NCI-H2227 (cell line): ENCODE measurements at regions not wholly inside any gene's neighbourhood (a gene's known extent, or its start where the extent isn't known, plus 50 kb on each side); places are given as distances from the start of the nearest gene placed in this dataset.
A peak's percentile ranks its signal among the peaks of the same experiment; 100 is the strongest.

ENCODE experiments used
- DNase-seq: peaks from one replicate; lab custom pipeline; 2025; ENCODE audit not compliant: unreplicated experiment; lab: John Stamatoyannopoulos, UW

DNA sequence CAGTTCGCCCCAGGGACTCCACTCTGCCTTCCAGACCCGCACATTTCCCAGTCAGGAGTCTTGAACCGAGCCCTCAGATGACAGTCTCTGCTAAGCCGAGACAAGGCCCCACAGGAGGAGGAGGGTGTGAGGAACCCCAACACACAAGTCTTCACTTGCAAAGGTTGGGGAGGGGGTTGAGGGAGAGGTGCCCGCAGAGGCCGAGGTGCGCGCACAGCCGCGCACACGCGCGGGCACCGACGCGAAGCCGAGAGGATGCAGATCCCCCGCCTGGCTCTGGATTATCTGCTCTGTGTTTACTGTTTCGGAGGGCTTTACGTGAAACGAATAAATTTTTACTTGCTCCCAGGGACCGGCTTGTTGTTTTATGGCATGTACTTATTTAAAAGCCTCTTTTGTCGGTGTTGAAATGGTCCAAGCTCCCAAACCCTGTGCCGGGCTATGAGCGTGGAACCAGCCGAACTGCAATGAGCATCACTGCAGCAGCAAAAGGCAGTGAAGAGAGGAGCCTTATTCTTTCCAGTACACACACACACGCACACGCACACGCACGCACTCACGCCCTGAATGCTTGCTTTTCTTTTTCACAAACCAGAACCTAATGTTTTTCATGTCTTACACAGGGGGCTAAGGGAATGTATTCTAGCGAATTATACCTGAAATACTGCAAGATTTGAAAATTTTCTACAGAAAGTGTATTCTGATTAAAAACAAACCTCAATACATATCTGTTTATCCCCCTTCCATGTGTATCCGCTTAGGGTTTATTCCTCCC lies 297.7 kb downstream of the PARP8 start:
- DNase-seq = peak; percentile 59

DNA sequence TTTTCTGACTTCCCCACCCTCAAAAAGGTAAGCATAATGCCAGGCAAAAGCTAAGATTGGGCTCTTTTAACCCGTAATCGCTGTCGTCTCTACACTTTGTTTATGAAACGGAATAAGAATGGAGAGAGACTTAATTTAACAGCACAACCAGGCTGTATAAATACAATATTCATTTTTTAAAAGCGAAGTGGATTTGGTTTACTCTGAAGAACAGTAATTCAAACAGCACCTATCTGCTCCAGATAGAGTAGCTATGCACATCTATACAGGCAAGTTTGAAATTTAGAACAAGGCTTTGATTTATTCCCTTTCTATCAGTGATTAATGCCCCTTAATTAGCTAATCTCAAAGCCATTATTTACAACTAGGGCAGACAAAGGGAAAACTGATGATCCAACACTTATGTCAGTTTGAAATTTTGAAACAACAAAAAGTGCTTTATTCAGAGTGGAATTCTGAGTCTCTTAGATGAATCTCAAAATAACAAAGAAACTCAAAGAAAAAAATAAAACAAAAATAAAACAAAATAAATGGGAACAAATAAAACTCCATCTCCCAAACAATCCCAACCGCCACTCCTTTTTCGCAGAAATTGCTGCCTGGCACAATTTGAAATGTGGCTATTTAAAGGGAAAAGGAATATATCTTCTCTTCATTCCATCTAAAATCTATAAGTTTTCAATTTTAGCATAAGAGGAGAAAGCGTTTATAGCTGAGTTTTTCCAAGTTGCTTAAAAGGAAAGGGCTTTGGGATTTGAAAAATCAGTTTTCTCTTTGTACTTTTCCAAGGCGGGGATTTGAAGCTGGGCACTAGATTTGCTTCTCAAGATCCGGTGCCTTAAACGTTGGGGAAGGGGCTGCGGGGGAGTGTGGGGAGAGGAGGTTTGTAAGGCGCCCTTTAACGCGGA lies 298.6 kb downstream of the PARP8 start:
- DNase-seq = no peak

DNA sequence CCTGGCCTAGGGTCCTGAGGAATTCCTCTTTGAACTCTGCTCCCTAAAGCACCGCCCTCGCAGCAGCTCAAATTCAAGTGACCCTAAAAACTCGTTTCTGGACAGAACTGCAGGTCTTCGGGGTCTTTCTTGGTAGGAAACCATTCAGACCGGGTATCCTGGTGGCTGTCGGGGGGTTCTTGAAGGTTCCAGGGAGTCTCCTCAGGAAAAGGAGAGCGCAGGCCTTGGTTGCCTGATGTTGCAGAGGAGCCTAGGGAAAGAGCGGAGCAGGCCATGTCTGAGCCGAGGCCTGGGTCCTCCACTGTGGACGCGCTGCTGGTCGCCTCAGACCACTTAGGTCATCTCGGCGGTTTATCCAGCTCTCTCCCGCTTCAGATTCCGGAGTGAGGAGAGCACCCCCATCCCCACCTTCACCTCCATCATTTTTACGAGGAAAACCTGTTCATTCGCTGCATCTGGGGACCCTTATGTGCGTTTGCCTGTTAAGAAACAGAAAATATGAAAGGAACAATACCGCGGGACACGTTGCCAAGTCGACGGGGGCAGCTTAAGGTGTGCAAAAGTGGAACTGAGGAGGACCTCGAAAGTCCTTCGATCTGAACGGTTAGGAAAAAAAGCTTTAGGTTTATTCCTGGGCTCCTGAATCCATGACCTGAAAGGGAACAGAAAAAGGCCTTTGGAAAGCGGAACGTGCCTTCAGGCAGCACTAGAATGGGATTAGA lies 299.4 kb downstream of the PARP8 start:
- no peak for DNase-seq

DNA sequence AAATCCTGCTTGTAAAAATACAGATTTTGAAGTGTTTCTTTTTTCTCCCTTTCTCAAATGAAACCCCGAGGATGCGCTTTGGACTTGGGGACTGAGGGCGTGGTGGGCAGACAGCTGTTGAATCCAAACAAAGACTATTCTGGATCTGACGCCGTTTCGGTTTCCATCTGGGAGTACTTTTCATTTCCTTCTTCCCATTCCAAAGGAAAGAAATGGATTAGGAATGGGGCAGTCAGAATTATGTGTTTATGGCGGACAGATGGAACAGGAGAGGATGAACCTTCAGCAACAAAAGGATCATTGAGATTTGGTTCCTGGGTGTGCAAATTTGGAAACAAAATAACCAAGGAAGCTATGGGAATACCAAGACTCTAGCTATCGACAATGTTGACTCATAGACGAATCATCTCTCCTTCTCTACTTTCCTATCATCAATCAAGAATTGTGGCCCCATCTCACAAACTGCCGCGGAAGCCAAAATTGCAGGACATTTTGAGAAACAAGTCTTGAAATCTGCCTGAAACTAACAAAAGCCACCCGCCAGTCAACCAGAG lies 300.6 kb downstream of the PARP8 start:
- DNase-seq = peak; percentile 36

DNA sequence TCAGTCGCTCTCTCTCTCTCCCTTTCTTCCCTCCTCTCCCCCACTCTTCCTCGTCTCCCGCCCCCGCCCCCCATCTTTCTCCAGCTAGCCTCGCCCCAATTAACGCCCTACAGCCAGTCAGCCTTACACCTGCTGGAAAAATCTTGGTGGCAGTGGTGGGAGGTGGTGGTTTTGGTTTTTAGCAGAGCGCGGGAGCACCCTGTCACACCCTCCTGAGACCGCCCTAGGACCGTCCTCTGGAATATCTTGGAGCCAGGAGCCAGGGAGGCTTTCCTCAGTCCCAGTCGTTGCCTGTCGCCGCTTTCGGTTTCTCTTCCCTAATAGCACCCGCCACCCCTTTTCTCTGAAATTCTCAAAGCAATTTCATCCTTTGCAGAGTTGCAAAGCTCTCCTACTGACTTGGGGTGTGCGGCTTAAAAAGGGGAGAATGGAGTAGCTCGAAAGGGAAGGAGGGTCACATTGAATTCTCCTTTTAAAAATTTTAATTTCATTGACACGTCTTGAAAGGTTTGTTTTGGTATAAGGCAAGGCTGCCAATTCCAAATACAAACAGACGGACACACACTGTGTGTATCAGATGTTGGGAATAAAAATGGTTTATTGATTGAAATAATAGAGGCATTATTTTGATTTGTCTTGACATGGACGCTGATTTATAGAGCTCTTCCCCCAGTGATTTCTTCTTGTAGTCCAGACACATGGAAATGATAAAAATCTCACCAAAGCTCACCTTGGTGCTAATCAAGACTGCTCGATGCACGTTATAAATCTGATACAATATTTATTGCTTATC lies 301.3 kb downstream of the PARP8 start:
- peak; percentile 39 for DNase-seq

DNA sequence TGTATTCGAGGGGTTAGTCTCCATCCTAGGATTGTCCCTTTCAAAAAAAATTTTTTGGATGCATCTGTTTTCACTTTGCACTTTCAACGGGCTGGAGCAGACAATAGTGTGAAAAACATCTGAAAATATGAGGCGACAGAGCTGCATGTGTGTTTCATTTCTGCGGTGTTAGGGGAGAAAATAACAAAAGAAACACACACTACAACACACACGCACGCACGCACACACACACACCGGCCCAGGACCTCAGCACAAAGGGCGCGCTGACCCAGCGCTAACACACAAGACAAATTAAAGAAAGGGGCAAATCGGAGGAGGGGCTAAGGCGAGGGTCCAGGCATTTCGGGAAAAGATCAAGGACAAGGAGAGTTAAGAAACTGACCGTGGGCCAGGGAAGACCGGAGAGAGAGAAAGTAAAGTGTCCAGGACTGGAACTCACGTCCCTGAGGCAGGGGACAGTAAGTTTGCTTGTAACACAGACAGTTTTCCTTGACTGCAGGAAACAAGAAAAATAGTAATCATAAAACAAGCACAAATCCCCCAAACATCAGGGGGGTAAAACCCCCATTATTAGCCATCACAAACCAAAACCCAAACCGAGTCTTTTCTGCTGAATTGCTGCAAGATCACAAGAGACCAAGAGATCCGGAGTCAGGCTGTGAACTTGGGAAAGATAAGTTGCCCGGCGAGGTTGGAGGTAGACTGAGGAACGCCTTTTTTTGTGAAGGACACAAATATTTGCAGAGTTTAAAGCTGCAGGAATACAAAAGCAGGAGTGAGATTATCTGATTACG lies 302.1 kb downstream of the PARP8 start:
- DNase-seq = peak; percentile 34

DNA sequence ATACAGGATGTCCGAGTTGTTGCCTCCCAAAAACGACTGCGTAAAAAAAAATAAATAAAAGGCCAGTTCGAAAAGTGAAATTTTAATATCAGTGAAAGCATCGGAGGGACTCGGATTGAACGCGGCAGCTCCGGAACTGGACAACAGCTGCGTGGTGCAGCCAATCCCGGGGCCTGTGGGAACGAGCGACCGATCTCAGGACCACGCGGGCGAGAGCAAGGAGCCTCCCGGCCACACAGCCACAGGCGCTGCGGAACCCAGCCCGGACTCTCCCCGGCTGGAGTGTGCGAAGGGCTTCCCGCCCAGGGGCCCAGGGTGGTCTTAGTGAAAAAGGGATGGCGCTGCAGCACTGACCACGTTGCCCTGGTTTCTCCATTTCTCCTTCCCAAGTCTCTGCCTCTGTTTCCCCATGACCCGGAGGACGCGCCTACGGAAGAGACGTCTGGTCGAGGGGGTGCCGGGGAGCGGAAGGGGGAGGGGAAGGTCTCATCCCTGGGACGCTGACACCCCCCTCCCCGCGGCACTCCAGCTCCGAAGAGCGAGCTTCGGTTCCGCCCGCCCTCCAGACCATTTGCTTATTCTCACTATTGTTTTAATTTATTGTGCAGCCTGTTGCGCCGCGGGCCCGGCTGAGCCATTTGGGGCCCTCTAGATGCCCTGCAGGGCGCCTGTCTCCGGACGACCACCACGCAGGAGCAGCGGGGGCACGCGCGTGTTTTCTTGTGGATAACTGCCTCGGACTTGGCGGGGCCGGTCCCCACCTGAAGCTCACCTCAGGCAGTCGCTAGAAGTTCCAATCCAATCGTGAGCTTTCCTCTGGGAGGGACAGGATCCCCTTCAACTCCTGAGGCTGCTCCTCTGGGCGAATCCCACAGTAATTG lies 303.0 kb downstream of the PARP8 start:
- peak; percentile 49 for DNase-seq

DNA sequence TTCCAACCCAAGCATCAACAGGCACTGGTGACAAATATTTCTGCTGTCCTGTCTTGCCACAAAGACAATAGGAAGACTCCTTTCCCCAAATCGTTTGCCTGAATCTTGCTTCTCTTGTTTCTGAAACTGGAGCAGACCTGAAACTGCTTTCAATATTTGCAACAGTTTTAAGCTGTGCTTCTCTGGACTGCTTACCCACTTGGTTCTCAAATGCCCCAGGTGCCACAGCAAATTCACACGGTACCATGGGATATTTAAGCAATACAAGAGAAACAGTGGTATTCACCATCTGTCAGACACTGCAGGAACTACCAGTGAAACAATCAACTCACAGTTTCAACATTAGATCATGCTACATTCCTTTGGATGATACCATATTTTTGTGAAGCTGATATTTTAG lies 309.4 kb downstream of the PARP8 start:
- DNase-seq = no peak

DNA sequence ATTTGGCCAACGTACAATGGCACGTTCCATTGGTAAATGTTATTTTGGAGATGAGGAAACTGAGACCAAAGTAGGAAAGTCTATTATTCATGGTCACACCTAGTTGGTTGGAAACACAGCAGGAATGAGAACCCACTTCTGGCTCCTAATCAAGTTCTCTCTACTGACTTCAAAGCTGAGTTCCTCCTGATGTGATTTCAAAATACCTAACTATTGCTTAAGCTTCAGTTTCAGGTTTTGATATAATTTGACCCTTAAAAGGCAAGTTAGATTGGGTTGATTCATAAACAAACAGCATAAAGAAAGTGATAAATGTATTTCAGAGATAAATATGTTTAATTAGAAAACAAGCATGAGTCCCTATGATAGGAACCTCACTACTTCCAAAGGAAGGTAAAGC lies 312.5 kb downstream of the PARP8 start:
- DNase-seq = no peak

DNA sequence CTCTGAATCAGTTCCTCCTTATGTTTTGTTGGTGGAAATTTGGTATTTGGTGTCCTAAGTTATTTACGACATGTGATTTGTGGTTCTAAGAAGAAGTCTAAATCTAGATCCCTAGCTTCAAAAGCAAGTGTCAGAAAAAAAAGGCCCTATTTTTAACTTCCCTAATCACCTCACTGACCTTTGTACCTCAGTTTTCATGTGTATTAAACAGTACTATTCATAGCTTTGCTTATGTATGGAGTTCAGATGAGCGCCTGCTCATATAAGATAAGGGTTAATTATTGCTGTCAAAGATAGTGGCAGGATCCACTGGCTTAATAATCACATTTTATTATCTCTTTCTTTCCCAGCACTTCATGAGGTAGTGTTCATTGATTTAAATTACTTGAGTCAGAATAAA lies 318.2 kb downstream of the PARP8 start:
- DNase-seq = no peak

DNA sequence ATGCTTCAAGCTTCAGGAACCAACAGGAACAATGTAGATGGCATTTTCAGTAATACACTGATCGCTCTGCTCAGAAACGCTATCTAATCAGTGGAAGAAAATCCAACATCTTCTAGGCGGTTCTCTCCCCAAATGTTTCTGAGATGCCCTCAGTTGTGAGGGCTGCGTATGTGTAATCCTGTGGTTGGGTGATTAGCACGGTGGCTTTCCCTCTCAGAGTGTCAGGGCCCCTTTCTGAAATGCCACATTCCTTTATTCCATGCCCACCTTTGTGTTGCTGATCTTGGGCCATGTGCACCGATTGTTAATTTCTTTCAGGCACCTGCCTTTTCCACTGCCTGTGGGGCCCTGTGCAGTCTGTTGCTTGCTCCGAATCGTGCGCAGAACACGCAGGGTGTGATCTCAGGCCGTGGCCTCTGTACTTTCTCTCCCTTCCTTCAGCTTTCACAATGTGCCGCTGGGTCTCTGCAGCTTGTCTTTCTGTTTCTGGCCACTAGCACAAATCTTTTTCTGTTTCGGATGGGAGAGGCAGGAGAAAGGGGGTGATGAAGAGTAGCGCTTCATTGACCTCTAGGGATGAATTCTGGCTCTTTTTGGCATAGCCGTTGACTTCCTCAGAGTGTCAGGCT lies 324.0 kb downstream of the PARP8 start:
- no peak for DNase-seq

DNA sequence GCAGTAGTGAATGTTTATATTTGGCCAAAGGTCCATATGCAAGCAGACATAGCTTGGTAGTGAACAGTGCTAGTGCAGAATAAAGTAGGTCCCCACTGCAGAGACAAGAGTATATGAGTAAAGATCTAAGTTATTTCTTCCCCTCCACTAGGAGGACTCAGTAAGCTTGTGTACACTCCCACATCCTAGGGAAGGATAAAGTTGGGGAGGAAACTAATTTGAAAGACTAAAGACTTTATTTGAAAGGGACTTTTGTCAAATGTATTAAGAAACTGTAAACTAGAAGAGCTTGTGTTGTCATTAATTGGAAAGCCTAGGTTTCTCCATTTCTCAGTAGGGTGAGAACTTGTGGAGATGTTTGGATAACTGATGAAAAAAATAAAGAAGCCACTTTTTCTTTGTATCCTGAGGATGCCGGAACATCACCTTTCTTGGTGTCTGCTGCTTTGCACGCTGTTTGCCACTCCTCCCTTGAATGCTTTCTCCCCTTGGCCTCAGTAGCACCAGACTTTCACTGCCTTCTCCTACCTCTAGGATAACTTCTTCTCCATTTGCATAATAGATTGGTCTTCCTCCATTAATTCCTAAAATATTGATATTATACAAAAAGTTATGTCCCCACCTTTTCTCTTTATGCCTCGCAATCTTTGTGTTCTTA lies 329.0 kb downstream of the PARP8 start:
- no peak for DNase-seq

DNA sequence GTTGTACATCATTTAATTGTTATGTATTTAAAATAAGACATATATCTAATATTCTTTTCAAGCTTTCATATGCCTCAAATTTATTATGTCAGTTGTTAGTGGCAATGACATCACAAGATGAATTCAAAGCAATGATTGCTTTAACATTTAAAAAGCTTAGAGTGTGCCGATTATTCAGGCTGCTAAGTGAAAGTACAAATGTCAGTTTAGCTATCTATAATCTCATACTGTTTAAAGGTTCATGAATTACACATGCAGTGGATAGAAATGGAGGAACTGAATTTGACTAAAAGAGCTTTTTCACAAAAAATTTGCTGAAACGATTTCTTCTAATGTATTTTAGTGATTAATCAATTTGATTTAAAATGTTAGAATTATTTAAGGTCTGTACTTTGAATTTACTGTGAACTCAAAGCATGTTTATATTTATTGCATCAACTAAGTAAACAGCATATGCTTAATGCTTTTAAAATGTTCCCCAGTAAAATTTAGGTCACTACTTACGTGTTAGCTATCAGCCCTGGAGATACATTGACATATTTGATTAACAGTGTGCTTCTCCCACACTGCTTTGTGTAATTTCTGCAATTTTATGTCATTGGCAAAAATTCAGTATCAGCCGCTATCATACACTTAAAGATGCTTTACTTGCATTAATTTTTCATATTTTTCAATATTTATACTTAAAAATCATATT lies 334.9 kb downstream of the PARP8 start:
- no peak for DNase-seq

DNA sequence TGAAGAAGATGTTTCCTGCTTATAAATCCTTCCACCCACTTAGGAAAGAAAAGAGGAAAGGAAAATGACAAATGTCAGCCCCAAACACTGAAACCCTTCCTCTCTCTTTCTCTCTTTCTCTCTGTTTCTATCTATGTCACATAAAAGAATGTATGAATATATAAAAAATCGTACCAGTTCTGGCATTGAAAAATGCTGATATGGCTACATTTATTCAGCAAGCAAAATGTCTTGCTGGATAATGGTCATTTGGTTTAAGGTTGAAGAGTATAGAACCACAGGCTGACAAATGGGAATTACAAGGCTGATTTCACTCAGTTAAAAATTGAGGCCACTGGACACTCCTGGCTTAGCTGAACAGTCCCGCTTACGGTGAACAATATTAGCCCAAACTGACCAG lies 335.9 kb downstream of the PARP8 start:
- no peak for DNase-seq

DNA sequence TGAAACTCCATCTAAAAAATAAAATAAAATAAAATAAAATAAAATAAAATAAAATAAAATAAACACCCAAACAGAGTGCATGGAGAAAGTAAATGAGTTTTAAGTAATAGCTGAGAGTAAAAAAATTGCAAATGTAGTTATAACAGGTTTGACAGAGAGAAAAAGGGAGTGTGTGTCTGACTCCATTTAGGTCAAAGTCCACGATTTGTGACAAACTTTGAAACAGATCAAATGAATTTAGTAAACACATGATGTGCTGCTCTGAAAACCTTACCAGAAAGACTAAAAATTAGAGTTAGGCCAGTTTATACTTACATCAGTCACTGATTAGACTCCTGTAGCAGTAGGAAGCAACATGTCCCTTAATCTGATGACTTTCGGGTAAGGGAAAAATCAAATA lies 346.6 kb downstream of the PARP8 start:
- no peak for DNase-seq

DNA sequence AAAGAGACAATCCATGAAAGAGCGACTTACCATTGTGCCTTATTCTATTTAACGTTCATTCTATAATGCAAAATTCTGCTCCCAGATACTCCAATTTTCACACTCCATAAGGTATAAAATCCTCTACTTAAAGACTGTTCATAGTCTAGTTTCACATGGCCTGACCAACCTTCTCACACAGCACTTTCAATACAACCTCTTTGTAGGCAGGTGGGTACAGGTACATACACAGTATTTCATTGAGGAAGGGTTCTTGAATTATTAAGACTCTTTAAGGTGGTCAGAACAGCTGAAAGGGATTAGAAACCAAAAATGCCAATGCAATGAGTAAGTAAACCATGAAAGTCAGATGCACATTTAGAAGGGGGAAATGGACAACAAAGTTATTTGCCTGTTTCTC lies 352.0 kb downstream of the PARP8 start:
- no peak for DNase-seq

DNA sequence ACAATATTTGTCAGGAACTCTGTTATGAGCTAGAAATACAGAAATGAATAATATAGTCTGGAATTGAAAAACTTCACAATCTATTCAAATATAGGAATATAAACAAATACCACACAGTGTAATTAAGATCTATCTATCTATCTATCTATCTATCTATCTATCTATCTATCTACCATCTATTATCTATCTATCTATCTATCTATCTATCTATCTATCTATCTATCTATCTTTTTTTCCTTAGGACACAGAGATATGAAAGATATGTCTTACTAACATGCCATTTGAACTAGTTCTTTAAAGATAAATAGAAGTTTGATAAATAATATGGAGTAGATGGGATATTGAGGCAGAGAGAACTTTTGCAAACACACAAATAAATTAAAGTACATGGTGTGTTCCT lies 357.8 kb downstream of the PARP8 start:
- DNase-seq = no peak
